Jurkat, Clone E6-1 (cell line): ENCODE measurements at regions not wholly inside any gene's neighbourhood (a gene's known extent, or its start where the extent isn't known, plus 50 kb on each side); places are given as distances from the start of the nearest gene placed in this dataset.

Experiments used
- DNase-seq: peaks from one replicate; pipeline ENCODE4 v3.0.0-alpha.2; 2011; ENCODE audit warnings: low read depth, low spot score
- H3K4me3 ChIP-seq: 2 replicates; pipeline ENCODE4 v1.5.1; 2011; ENCODE audit warnings: mild to moderate bottlenecking, low read length, control low read depth, moderate library complexity

DNA sequence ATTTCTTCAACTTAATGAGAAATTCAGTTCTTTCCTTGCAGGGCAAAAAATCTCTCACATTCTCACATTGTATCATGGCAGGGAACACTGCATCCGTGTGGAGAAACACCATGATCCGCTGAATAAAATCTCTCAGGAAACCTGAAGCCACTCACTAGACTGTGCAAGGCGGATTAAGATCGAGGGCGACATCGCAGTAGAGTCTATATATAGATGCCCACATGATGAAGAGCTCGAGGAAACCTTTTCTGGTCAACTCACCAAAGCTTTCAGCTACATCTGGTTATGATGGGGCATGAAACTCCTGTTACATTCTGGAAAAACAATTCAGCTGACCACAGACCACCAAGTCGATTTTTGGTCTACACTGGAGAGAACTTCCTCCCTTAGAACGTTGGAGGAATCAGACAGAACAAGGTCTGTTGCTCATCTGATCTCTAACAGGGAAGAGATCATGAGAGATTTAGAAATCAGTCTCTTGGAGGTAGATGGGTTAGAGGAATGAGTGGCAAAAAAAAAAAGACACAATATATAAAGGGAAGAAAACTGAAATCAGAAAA, 162.9 kb upstream of the ZNF516 start:
- no peak overlapping the region for H3K4me3 ChIP-seq
- DNase-seq, result peak; percentile 26

DNA sequence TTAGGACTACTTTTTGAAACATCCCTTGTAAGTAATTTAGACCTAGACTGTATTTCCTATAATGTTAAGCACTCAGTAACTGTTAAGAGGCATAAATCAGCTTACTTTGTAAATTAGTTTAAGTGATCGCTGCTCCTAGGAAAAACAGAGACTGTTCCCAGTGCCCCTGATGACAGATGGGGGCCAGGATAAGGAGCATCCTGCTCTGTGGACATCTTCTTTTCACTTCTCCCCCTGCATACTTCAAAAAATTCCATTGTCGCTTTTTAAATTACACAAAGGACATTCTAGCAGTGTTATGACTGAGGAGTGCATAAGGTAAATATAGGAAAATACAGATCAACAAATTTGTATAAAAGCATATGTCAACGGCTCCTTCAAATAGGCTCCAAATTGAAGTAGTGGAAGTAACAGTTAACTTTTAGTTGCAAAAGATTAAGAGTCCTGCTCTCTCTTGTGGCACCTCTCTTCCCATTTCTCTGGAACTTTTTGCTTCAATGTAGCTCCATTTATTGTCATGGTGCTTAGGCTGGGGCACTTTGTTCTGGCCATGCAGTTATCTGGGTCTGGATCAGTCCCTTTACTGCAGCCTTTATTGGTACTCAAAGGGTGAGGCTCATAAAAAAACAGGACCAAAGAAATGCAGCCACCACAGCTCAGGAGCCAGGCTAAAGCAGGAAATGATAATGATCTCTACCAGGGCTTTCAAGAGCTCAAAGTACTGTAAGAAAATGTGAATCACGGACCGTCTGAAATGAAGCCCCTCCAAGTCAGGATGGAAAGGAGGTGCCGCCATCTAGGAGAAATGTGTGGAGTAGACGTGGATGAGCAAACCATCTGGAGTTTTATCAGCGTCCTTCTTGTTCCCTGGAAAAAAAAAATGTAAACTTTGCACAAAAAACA, 162.1 kb upstream of the ZNF516 start:
- no peak overlapping the region for H3K4me3 ChIP-seq
- DNase-seq, result no peak

DNA sequence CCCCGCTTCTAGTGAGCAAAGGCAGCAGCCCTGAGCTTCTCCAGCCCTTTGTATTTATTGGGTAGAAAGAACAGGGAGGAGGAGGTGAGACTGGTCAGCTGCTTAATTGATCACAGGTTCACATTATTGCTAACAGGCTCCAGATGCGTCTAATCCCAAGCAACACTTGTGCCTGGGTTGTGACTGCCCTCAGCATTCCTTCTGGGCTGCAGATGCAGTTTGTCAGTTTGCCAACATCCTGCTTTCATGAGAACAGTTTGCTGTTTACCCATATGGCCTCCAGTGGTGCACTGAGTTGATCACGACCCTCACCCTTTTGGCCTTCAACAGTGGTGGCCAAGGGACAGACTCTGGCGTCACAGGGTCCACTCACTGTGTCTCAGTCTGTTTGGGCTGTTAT, 159.5 kb upstream of the ZNF516 start:
- H3K4me3 ChIP-seq, result no peak overlapping the region
- DNase-seq, result no peak

DNA sequence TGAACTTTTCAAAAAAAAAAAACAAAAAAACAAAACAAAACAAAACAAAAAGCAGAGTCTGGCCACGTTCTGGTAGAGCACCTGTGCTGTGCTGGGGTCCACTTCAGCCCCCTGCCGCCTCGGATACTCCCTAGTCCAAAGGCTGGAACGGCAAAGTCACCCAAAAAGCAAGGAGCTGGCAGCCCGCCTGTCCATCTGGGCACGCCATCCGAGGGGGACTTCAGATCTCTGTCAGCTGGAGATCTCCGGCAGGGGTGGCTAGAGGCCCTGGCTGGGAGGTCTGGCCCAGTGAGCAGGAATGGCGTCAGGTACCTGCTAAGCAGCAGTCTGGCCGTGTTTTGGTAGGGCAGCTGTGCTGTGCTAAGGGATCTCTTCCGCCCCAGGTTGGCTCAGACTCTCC, 152.3 kb upstream of the ZNF516 start:
- DNase-seq, result no peak
- H3K4me3 ChIP-seq, result no peak overlapping the region

DNA sequence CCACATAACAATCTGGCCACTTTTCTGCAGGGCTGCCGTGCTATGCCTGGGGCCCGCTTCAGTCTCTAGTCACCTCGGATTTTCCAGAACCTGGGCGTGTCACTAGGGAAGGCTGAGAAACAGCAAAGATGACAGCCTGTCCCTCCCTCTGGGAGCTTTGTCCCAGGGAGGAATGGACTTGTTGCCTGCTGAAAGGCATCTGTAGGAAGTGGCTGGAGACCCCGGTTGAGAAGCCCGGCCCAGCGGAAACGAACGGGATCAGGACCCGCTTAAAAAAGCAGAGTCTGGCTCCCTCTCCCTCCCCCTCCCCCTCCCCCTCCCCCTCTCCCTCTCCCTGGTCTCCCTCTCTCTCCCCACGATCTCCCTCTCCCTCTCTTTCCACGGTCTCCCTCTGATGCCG, 149.5 kb upstream of the ZNF516 start:
- DNase-seq, result no peak
- H3K4me3 ChIP-seq, result no peak overlapping the region

DNA sequence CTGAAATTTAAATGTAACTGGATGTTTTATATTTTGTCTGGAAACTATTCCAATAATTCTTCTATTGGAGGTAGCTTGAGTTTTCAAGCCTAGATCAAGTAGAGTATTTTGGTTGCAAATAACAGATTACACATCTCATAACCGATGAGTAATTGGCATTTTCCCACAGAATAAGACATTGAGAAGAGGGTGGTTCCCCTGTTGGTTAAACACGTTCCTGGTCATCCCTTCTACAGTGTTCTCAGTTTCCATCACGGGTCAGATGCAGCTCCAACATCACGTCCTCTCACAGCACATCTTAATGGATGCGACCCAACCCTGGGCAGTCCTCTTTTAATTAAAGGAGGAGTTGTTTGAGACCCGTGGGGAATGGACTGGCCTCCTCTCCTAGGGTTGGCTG, 149.0 kb upstream of the ZNF516 start:
- no peak for DNase-seq
- no peak overlapping the region for H3K4me3 ChIP-seq

DNA sequence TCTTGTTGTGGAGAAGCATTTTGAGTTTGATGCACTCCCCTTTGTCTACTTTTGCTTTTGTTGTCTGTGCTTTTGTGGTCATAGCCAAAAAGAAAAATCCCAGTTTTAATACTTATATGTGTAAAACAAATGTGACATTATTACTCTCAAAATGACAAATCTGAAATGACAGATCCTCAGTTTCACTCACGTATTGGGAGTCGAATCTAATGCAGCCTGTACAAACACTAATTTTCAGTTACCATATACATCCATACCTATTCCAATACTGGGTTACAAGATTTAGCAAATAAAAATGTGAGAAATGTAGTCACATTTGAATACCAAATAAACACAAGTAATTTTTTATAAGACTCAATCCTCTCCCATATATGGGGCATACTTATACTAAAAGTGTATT, 148.2 kb upstream of the ZNF516 start:
- DNase-seq, result no peak
- no peak overlapping the region for H3K4me3 ChIP-seq

DNA sequence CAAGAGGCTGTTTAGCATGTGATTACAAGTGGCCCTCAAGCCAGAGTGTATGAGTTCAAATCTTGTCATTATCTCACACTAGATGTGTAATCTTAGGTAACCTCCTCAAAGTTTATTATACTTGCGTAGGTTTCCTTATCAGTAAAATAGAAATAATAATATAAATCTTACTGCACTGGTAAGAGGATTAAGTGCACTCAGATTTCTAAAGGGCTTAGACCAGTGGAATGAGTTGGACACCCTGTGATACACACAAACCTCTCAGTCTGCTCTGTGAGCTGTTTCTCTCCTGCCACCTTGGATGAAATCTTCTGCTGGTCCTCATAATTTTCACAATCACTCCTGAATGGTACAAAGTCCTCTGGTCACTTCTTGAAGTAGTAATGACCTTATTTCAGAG, 145.4 kb upstream of the ZNF516 start:
- no peak overlapping the region for H3K4me3 ChIP-seq
- DNase-seq, result no peak

DNA sequence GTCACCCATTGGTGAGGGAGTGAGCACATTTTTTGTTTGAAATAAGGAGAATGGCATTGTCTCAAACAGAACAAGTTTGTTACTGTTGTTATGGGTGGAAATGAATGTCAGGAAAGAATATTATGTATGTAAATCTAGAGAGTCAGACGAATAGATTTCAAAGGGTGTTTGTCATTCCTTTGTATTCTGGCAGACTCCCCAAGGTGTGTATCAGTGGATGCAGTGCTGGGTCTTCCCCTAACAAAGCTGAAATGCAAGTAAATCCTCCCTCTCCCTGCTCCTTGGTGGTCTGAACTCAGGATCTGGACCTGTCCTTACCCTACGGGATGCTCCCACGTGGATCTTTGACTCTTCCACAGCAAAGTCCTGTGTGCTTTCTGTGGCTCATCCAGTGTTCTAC, 139.5 kb upstream of the ZNF516 start:
- no peak overlapping the region for H3K4me3 ChIP-seq
- no peak for DNase-seq

DNA sequence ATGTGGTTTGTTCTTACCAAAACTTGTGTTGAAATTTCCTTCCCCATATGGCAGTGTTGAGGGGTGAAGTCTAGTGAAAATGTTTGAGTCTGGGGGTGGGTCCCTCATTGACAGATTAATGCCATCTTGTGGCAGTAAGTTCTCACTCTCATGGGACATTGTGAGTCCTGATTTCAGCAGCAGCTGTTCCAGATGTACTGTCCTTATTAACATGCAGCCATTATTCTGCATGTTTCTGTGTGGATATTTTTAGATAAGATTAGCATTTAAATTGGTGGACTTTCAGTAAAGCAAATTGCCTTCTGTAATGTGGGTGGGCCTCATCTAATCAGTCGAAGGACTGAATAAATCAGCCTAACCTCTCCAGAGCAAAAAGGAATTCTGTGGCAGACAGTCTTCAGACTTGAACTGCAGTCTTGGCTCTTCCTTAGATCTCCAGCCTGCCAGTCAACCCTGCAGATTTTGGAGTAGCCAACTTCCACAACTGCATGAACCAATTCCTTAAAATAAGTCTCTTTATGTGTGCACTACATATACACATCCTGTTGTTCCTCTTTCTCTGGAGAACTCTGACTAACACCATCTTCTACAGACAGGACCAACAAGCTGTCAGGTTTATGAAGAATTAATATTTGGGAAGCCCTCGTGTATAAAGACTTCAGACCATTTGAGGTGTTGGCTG, 138.7 kb upstream of the ZNF516 start:
- H3K4me3 ChIP-seq, result no peak overlapping the region
- no peak for DNase-seq

DNA sequence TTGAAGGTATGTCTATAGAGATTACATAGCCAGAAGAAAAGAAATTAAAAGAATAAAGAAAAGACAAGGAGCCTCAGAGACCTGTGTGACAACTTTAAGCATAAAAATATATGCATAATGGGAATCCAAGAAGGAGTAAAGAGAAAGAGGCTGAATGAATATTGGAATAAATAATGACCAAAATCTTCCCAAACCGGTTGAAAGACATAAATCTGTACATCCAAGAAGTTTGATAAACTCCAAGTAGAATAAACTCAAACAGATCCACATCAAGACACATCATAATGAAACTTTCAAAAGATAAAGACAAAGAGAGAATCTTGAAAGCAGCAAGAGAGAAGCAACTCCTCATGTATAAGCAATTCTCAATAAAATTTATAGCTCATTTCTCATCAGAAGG, 132.4 kb upstream of the ZNF516 start:
- no peak for DNase-seq
- H3K4me3 ChIP-seq, result no peak overlapping the region

DNA sequence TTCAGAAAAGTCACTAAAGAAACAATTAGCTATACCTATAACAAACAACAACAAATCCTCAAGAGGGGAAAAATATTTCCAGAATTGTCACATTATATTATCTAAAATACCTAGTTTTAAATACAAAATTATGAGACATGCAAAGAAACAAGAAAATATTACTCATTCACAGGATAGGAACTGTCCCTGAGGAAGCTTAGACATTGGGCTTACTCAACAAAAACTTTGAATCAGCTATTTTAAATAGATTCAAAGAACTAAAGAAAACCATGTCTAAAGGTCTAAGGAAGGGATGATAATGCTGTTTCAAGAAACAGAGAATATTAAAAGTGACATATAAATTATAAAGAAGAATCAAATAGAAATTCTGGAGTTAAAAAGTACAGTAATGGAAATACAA, 131.9 kb upstream of the ZNF516 start:
- DNase-seq, result no peak
- no peak overlapping the region for H3K4me3 ChIP-seq

DNA sequence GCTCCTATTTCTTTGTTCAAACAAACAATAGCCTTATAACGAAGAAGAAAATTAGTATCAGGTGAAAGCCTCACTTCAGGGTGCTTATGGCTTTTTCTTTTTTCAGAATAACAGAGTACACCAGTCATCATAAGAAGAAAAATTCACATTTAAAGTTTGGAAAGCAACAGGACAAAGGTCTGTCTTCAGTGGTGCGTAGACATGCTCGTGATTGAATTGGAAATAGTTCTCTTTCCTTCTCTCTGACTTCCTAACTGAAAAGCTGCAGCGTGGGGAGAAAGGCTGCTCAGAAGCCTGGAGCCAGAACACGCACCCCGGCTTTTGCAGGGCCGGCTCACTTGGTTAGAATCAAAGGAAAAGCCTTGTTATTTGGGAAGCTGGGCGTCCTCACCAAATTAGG, 127.6 kb upstream of the ZNF516 start:
- no peak for DNase-seq
- H3K4me3 ChIP-seq, result no peak overlapping the region

DNA sequence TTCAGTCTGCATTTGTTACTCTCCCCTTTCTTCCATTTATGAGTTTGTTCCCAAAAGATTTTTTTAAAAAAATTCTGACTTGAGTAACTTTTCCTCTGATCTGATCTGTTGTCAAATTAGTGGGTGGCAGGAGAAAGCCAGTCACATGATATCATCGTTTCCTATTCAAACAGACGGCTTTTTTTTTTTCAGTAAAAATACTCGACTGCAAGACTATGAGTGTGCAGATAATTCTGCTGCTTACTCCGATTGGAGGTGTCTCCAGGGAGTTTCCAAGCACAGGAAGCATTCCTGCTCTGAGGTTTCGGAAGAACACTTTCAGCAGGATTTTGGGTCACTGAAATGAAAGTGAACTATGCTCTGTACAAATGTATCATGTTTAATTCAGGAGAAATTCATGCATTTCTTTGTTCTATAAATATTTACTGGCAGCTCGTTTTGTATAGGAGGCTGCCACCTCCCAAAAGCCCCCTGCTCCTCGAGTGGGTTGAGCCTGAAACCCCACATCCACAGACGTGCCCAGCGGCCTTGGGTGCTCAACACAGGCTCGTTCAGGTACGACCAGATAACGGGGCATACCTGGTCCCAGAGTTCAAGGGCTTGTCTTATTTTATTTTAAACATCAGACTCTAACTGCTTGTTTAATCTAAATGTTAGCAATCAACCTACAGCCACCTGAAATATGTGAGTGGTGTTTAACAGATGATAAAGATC, 126.9 kb upstream of the ZNF516 start:
- no peak for DNase-seq
- no peak overlapping the region for H3K4me3 ChIP-seq

DNA sequence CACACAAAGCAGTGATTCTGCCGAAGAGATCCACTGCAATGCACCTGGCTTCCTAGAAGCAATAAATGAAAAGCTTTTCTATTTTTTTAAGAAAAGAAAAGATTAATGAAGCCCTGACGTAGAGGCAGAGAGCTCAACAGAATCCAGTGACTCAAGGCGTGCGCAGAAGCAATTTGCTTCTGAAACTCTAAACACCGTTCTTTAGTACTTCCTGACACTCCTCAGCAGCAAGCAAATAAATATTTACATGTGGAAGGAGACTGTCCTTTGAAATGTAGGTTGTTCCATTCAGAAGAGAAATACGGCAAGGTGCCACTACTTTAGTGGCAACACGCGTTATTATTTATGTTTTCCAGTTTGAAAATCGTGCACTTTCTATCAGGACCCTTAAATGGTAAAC, 126.2 kb upstream of the ZNF516 start:
- DNase-seq, result no peak
- H3K4me3 ChIP-seq, result no peak overlapping the region

DNA sequence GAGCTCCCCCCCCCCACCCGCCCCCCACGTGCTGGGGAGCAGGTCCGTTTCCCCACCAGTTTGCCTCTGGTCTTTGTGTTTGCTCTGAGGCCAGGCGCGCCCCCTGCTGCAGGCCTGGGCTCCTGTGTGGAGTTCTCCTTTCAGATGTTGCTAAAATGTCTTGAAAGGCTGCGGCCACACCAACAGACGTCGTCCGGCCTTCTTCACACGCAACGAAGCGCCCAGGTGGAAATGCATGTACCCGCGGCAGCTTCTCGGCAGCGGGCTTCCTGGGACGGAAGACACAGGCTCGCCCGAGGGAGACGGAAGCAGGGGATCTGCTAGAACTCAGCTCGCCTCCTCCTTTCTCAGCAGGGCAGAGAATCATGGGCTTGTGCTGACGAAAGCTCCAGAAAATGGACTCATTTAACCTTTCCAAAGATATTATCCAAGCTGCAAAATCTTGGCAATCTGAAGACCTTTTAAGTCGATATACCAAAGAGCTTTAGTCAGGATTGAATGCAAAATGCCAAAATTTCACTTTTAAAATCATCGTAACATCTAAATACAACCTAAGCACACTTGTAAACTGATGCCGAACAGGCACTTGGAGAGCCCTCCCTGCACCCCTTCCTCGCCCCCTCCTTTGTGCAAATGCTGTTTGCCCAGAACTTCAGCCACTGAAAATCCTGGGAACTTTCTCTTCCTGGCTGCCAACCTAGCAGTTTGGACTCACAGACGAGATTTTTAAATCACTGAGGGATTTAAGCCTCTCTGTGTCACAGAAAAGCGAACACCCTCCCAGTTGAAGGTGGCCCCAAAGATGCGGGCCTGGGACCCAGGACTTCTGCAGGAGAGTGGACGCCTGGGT, 125.5 kb upstream of the ZNF516 start:
- no peak for DNase-seq
- no peak overlapping the region for H3K4me3 ChIP-seq

DNA sequence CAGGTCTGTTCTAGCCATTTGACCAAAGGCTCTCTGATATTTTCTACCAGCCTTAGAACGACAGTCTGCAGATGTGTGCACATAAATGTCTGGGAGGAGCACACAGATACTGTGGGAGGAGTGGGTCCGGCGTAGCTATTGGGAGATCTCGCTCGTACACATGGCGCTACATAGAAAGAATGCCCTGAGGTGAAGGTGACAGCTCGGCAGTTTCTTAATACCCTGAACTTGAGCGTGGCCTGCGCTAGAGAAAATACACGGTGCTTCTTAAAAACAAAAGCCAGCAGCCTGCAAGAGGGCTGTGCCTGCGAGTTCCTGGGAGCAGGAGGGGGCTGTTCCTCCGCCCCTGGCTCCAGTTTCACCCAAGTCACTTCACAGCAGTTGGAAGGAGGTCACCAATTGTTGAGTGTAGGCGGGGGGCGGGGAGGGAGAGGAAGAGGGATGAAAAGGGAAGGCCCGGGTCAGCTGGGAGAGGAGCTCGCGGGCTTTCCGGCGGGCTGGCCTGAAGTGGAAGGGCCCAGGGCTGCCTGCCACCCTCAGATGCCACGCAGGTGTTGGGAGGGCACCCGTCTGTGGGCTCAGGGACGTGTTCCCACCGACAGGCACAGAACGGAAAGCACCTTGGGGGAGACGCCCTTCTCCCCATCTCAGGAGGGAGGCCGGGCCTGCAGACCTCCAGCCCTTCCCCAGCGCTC, 124.7 kb upstream of the ZNF516 start:
- no peak for DNase-seq
- H3K4me3 ChIP-seq, result no peak overlapping the region

DNA sequence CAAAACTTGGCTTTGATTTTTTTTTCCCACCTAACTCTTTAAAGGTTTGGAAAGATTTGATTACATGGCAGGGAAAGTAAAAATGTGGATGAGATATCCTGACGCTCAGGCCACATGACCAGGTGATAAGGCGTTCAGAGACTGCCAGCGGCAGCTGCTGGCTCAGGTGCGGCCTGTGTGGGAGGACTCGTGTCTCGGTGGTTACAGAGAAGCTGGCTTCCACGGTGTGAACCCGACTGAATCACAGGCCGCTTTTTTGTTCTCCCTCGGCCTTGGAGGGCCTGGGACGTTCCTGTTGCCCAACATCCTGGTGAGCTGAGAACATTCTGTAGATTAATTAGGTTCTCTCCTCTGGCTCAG, 124.2 kb upstream of the ZNF516 start:
- H3K4me3 ChIP-seq, result no peak overlapping the region
- DNase-seq, result no peak

DNA sequence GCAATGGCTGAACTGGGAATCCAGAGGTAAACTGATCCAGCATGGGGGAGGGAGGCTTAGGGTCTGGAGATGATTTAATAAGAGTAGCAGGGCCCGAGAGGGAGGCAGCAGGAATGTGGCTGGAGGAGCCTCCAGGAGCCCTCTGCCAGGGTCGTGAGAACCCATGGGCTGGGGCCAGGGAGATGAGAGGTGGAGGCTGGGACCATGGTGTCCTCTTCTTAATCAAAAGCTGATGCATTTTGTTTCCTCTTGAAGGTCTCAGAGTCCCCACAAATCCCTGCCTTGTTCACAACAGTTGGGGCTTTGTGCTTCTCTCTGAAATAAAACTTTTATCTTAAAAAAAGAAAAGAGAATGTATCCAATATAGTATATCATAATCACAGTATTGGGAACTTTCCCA, 123.7 kb upstream of the ZNF516 start:
- H3K4me3 ChIP-seq, result no peak overlapping the region
- no peak for DNase-seq
